NT2/D1 (cell line): ENCODE measurements at regions not wholly inside any gene's neighbourhood (a gene's known extent, or its start where the extent isn't known, plus 50 kb on each side); places are given as distances from the start of the nearest gene placed in this dataset.

Experiments used
- YY1 ChIP-seq: IDR thresholded peaks from 2 replicates; pipeline ENCODE4 v1.6.1; 2011; ENCODE audit not compliant: insufficient read length, insufficient read depth
- ZNF274 ChIP-seq: IDR thresholded peaks from 2 replicates; pipeline ENCODE4 v1.6.1; 2011; ENCODE audit warnings: mild to moderate bottlenecking, low read depth, low read length

- TF ChIP-seq YY1 (no peak), ZNF274 (no peak)
Observed at GRCh38 chr11:97856666-97857065, 1164.1 kb upstream of the CNTN5 start.
